Astrocyte of the spinal cord (primary cell): ENCODE measurements at regions not wholly inside any gene's neighbourhood (a gene's known extent, or its start where the extent isn't known, plus 50 kb on each side); places are given as distances from the start of the nearest gene placed in this dataset.

ENCODE experiments used
- DNase-seq: peaks from one replicate; pipeline ENCODE4 v3.0.0; 2011; ENCODE audit warnings: low read depth, low spot score
- H3K4me3 ChIP-seq: 2 replicates; pipeline ENCODE4 v1.5.1; 2011; ENCODE audit warnings: low read depth, mild to moderate bottlenecking, low read length, moderate library complexity
- CTCF ChIP-seq: IDR thresholded peaks from 2 replicates; pipeline ENCODE4 v1.5.1; 2012; ENCODE audit warnings: low read depth, mild to moderate bottlenecking, low read length, inconsistent platforms
- in situ Hi-C: cut with HindIII; loops from 2 replicates; pipeline ENCODE4 v1.10.0; 2017; ENCODE audit warnings: low sequenced_read_pairs

DNA sequence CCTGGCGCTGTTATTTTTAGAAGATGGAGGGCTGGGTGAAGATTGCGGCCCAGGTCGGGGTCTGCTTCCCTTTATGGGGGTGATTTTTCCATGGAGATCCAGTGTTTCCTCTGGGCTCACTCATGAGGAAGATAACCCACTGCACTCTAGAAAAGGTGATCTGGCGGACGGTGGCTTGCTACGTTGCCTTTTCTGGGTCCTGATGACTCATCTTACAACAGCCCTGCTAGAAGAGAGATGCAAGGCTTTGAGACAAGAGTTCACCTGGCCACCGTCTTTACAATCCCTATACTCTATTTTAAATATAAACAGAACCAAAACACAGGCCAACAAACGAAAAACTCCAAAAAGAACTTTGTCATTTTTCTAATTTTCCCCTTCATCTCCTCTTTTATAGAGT is 182.1 kb upstream of the EXOC2 start:
- DNase-seq = no peak
- no peak for TF ChIP-seq CTCF
- H3K4me3 ChIP-seq = no peak overlapping the region
- in situ Hi-C loops = no loop called here

DNA sequence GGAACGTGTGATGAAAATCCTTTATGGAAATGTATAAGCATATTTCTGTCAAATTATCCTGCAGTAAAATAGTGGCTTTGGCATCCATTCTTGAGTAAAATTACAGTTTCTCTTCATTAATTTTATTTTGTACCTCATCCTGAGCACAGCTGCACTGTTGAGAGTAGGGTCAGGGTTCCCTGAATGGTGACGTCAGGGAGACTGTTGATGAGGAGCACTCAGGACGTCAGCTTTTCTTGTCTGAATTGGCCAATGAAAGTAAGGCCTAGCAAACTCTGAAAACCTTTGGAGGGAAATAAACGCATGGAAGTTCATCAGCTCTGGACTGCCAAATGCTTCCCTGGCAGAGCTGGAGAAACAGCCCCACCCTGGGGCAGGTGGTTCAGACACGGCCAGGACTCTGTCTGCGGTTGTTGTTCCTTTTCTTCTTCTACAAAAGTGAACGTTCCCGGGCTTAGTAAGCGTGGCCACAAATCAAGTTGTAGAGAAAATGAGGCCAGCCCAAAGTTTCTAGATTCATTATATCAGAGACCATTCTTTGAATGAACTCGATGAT is 179.7 kb upstream of the EXOC2 start:
- in situ Hi-C loops = no loop called here
- no peak overlapping the region for H3K4me3 ChIP-seq
- no peak for TF ChIP-seq CTCF
- no peak for DNase-seq

DNA sequence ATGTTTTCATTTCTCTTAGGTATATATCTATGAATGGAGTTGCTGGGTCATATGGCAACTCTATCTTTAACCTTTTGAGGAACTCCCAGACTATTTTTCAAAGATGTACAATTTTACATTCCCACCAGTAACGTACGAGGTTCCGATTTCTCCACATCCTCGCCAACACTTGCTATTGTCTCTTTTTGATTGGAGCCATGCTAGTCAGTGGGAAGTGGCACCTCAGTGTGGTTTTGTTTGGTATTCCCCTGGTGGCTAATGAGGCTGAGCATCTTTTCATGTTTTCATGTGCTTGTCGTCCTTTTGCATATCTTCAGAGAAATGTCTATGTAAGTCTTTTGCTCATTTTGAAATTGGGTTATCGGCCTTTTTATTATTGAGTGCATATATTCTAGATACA is 178.6 kb upstream of the EXOC2 start:
- no peak for TF ChIP-seq CTCF
- in situ Hi-C loops = no loop called here
- DNase-seq = no peak
- no peak overlapping the region for H3K4me3 ChIP-seq

- no peak for TF ChIP-seq CTCF
- no peak overlapping the region for H3K4me3 ChIP-seq
- DNase-seq = no peak
- in situ Hi-C loops = no loop called here
These were observed 177.2 kb upstream of the EXOC2 start for GRCh38 chr6:870096-870495.

DNA sequence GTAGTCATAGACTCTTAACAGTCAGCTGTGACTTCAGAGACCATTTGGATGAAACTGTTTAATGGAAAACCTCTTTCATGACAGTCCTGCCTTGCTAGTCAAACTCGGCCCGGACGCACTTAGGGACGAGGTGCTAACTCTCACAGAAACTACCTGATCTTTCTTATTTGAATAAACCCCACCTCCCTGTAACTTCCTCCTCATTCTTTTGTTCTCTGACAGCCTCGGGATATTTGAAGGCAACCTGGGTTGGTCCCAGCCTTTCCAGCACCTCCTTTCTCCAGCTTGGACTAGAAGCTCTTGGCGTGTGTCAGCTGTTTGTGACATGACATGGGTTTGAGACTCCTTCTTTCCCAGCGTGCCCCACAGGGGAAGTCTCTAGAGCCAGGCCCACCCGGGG is 175.3 kb upstream of the EXOC2 start:
- no peak for DNase-seq
- in situ Hi-C loops = no loop called here
- no peak for TF ChIP-seq CTCF
- H3K4me3 ChIP-seq = no peak overlapping the region

DNA sequence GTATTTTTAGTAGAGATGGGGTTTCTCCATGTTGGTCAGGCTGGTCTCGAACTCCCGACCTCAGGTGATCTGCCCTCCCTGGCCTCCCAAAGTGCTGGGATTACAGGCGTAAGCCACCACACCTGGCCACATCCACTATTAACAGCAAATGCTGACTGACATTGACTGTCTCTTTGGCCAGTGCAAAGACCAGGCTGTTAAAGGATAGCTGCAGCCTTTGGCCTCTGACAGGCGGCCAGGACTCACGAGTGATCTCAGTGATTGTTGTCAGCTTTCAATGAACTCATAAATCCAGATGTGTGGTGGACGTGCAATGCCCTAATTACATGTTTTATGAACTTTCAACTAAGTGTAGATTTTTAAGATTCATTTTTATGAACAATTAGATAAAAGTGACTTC is 174.4 kb upstream of the EXOC2 start:
- no peak for DNase-seq
- in situ Hi-C loops = no loop called here
- no peak for TF ChIP-seq CTCF
- no peak overlapping the region for H3K4me3 ChIP-seq

DNA sequence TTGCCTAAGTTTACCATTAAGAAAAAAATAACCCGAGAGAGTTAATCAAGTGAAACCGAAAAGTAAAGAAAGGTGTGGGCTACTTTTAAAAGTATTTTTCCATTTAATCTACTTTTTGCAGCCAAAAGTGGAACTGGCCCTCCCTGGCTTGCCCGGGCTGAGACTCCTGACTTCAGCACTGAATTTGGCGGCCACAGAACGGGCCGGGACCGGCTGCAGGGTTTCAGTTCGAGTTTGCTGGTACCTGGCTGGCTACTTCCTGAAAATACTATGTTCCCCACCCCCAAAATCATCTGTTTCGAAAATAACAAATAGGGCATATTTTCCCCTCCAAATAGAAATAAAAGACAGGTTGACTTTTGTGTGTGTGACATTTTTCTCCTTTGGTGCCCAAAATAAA is 173.4 kb upstream of the EXOC2 start:
- H3K4me3 ChIP-seq = no peak overlapping the region
- DNase-seq = no peak
- in situ Hi-C loops = no loop called here
- no peak for TF ChIP-seq CTCF
